ENCODE measurements at regions not wholly inside any gene's neighbourhood (a gene's known extent, or its start where the extent isn't known, plus 50 kb on each side); places are given as distances from the start of the nearest gene placed in this dataset.
A peak's percentile ranks its signal among the peaks of the same experiment; 100 is the strongest.

DNA sequence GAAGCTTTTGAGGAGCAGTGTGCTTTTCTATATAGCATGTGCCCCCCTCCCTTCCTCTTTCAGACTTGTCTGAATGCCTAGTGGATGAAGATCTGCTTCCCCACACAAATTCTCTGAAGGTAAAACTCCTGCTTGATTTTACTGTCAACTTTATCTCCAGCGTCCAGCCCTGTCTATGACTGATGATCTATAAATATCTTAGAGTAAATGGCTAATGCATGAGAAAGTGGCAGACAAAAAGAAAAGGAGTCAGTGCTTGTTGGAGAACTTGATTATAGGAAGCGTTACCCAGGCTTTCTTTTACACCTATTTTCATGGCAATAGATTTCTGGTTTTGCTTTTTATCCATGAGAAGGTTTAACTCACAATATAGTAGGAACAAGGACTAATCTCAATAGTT is 168.3 kb upstream of the HS3ST1 start (continued):
- TF ChIP-seq, protein P1, sequence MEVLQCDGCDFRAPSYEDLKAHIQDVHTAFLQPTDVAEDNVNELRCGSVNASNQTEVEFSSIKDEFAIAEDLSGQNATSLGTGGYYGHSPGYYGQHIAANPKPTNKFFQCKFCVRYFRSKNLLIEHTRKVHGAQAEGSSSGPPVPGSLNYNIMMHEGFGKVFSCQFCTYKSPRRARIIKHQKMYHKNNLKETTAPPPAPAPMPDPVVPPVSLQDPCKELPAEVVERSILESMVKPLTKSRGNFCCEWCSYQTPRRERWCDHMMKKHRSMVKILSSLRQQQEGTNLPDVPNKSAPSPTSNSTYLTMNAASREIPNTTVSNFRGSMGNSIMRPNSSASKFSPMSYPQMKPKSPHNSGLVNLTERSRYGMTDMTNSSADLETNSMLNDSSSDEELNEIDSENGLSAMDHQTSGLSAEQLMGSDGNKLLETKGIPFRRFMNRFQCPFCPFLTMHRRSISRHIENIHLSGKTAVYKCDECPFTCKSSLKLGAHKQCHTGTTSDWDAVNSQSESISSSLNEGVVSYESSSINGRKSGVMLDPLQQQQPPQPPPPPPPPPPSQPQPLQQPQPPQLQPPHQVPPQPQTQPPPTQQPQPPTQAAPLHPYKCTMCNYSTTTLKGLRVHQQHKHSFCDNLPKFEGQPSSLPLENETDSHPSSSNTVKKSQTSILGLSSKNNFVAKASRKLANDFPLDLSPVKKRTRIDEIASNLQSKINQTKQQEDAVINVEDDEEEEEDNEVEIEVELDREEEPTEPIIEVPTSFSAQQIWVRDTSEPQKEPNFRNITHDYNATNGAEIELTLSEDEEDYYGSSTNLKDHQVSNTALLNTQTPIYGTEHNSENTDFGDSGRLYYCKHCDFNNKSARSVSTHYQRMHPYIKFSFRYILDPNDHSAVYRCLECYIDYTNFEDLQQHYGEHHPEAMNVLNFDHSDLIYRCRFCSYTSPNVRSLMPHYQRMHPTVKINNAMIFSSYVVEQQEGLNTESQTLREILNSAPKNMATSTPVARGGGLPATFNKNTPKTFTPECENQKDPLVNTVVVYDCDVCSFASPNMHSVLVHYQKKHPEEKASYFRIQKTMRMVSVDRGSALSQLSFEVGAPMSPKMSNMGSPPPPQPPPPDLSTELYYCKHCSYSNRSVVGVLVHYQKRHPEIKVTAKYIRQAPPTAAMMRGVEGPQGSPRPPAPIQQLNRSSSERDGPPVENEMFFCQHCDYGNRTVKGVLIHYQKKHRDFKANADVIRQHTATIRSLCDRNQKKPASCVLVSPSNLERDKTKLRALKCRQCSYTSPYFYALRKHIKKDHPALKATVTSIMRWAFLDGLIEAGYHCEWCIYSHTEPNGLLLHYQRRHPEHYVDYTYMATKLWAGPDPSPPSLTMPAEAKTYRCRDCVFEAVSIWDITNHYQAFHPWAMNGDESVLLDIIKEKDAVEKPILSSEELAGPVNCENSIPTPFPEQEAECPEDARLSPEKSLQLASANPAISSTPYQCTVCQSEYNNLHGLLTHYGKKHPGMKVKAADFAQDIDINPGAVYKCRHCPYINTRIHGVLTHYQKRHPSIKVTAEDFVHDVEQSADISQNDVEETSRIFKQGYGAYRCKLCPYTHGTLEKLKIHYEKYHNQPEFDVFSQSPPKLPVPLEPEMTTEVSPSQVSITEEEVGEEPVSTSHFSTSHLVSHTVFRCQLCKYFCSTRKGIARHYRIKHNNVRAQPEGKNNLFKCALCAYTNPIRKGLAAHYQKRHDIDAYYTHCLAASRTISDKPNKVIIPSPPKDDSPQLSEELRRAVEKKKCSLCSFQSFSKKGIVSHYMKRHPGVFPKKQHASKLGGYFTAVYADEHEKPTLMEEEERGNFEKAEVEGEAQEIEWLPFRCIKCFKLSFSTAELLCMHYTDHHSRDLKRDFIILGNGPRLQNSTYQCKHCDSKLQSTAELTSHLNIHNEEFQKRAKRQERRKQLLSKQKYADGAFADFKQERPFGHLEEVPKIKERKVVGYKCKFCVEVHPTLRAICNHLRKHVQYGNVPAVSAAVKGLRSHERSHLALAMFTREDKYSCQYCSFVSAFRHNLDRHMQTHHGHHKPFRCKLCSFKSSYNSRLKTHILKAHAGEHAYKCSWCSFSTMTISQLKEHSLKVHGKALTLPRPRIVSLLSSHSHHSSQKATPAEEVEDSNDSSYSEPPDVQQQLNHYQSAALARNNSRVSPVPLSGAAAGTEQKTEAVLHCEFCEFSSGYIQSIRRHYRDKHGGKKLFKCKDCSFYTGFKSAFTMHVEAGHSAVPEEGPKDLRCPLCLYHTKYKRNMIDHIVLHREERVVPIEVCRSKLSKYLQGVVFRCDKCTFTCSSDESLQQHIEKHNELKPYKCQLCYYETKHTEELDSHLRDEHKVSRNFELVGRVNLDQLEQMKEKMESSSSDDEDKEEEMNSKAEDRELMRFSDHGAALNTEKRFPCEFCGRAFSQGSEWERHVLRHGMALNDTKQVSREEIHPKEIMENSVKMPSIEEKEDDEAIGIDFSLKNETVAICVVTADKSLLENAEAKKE (CRISPR knock-in tag; IDR thresholded peaks at IDR 0.05), result no peak
- TF ChIP-seq JUNB (IDR thresholded peaks at IDR 0.05; ENCODE audit: unreplicated experiment) (no peak), EZH2phosphoT487 (IDR thresholded peaks at IDR 0.05; ENCODE audit: unreplicated experiment) (no peak)
- TF ChIP-seq, protein P2, sequence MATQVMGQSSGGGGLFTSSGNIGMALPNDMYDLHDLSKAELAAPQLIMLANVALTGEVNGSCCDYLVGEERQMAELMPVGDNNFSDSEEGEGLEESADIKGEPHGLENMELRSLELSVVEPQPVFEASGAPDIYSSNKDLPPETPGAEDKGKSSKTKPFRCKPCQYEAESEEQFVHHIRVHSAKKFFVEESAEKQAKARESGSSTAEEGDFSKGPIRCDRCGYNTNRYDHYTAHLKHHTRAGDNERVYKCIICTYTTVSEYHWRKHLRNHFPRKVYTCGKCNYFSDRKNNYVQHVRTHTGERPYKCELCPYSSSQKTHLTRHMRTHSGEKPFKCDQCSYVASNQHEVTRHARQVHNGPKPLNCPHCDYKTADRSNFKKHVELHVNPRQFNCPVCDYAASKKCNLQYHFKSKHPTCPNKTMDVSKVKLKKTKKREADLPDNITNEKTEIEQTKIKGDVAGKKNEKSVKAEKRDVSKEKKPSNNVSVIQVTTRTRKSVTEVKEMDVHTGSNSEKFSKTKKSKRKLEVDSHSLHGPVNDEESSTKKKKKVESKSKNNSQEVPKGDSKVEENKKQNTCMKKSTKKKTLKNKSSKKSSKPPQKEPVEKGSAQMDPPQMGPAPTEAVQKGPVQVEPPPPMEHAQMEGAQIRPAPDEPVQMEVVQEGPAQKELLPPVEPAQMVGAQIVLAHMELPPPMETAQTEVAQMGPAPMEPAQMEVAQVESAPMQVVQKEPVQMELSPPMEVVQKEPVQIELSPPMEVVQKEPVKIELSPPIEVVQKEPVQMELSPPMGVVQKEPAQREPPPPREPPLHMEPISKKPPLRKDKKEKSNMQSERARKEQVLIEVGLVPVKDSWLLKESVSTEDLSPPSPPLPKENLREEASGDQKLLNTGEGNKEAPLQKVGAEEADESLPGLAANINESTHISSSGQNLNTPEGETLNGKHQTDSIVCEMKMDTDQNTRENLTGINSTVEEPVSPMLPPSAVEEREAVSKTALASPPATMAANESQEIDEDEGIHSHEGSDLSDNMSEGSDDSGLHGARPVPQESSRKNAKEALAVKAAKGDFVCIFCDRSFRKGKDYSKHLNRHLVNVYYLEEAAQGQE (IDR thresholded peaks at IDR 0.05; ENCODE audit: unreplicated experiment), result no peak

DNA sequence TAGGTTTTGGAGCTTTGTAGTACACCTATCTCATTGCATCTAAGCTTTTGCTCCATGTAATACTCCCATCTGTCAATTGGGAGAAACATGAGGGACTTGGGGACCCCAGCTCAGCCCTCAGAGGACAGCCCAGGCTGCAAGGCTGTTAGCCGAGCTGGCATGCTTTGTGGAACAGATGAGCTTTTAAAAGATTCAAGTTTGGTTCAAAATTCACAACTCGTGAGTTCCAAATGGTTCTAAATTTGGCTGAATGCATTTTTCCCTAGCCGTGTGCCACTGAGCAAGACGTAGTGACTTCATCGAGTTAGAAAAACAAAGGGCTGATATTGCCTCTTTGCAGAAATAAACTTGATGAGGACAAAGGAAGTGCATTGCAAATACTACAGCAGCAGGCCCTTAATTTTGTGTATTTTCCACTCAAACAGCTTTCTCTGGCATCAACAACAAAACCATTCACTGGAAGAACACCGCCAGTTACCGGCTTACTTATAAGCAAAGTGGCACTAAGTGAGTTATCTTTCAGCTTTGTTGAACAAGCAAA is 165.0 kb upstream of the HS3ST1 start:
- no peak overlapping the region for H3K27ac Mint-ChIP-seq
- H3K4me3 Mint-ChIP-seq, result no peak overlapping the region
- no peak for TF ChIP-seq CREB1 (CRISPR knock-in tag; IDR thresholded peaks at IDR 0.05; ENCODE audit: low read depth)
- no peak for TF ChIP-seq POLR2AphosphoS5 (IDR thresholded peaks at IDR 0.05; ENCODE audit: low read depth)
- TF ChIP-seq, protein P1 (CRISPR knock-in tag; IDR thresholded peaks at IDR 0.05), result no peak

More for the DNA sequence above, 165.0 kb upstream of the HS3ST1 start:
- H3K27me3 ChIP-seq (ENCODE audit: insufficient read depth), result no peaks in the 10 kb centered on the region
- Mint-ChIP-seq H3K4me1 (peaks cover 12% of the 10 kb centered on the region), H3K27me3 (ENCODE audit: insufficient read depth, low read depth, poor library complexity) (peaks cover 1% of the 10 kb centered on the region), H3K9me3 (no peaks in the 10 kb centered on the region), H3K36me3 (ENCODE audit: low read depth) (no peaks in the 10 kb centered on the region)
- no peaks in the 10 kb centered on the region for H3K79me2 ChIP-seq (replicated peaks; ENCODE audit: insufficient read depth)
- DNase-seq (ENCODE audit: low spot score) (no peak), ATAC-seq (no peak)
- peak overlapping the region; percentile 83 for H2AFZ ChIP-seq
- no peaks in the 10 kb centered on the region for H3K36me3 ChIP-seq (ENCODE audit: insufficient read depth)
- H4K20me1 ChIP-seq (replicated peaks; ENCODE audit: insufficient read depth), result no peaks in the 10 kb centered on the region
- no peak overlapping the region for H3K4me2 ChIP-seq
- H3K27ac ChIP-seq (ENCODE audit: low read depth), result no peak overlapping the region
- peaks cover 14% of the 10 kb centered on the region for H3K9me2 ChIP-seq (ENCODE audit: insufficient read depth)
- H3K4me1 ChIP-seq (ENCODE audit: insufficient read depth), result peaks cover 14% of the 10 kb centered on the region
- no peaks in the 10 kb centered on the region for H3F3A ChIP-seq (replicated peaks; ENCODE audit: low read depth)
- H3K4me3 ChIP-seq, result no peak overlapping the region
